ENCODE measurements at regions not wholly inside any gene's neighbourhood (a gene's known extent, or its start where the extent isn't known, plus 50 kb on each side); places are given as distances from the start of the nearest gene placed in this dataset.
"Not testable (repeated sequence)": the region's sequence is repeated elsewhere in the genome, so short reads cannot be mapped to it uniquely, and the experiment has no call there.

- not testable (repeated sequence) for DNase-seq
These were observed 129.8 kb upstream of the CADM1 start for GRCh38 chr11:115633977-115634376.

- DNase-seq, result no peak
These were observed 127.8 kb upstream of the CADM1 start for GRCh38 chr11:115632061-115632460.

DNA sequence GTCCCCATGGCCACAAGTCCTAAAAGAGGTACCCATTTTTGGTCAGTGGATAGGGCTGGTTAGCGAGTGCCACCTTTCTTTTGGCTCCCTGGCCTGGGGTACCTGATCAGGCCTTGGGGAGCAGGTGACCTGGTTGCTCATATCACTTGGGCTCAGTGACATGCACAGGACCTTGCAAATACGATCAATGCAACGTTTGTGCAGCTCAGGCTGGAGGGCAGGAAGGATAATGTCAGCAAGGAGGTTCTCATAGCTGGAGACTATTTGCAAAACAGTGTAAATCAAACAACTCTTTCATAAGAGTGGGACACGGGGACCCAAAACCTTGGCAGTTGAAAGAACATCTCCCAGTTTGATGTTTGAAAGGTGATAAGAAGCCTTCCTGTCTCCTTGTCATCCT is 127.4 kb upstream of the CADM1 start:
- no peak for DNase-seq

- DNase-seq, result no peak
These were observed 126.0 kb upstream of the CADM1 start for GRCh38 chr11:115630214-115630613.

GRCh38 chr11:115629456-115630015 is 125.3 kb upstream of the CADM1 start:
- no peak for DNase-seq

DNA sequence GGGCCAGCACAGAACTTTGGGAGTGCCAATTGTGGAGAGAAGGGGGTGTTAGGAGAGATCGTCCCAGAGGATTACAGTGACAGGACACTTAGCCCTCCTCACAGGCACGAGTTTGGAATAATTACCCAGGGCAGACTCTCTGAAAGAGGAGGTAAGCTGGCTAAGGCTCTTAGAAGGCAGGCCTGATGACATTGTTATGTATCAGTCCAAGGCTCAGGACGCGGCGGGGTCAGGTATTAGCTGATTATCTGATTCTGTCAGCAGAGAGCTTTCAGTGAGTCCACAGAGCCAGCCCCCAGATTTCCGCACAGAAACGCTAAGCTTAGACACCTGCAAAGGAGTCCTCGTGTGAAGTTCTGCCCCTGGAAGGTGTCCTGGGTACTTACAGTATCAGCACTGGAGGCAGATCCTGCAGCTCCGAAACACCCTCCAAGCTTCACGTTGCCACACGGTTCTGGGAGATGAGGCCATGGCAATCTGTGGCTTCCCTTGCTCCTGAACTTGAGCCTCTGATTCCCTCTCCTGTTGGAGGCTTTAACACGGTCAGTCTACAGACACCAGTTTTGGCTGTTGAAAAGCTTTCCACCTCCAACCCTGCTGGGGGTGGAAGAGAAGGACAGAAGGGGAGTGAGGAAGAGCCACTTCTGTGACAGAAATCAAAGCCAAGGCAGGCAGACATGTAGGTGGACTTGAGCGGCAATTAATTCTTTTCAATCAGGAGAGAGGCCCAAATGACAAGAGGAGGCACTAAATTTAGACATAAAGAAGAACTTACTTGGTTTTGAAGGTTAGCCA is 123.6 kb upstream of the CADM1 start:
- no peak for DNase-seq

GRCh38 chr11:115627071-115627470 is 122.9 kb upstream of the CADM1 start:
- DNase-seq, result no peak

DNA sequence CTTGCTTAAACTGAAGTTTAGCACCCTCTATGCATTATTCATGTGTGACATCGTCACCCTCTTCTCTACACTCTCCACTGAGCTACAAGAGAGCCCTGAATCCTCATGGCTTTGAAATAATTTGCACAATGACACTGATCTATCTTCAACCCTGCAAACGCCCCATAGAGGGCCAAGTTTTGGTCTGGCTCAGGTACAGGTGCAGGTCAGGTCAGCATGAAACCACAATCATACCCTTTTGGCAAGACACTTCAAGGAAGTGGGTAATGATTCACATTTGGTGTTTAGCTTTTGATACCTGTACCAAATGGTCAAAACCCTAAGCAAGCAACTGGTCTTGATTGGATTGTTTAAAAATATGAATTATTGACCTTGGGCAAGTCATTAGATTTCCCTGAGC is 122.2 kb upstream of the CADM1 start:
- DNase-seq, result no peak

GRCh38 chr11:115625502-115625901 is 121.3 kb upstream of the CADM1 start:
- DNase-seq, result no peak

- DNase-seq, result no peak
These were observed 119.8 kb upstream of the CADM1 start for GRCh38 chr11:115624065-115624464.

- DNase-seq, result no peak
These were observed 118.8 kb upstream of the CADM1 start for GRCh38 chr11:115623021-115623451.

- no peak for DNase-seq
These were observed 114.2 kb upstream of the CADM1 start for GRCh38 chr11:115618428-115618827.

GRCh38 chr11:115617767-115618166 is 113.6 kb upstream of the CADM1 start:
- DNase-seq, result no peak

DNA sequence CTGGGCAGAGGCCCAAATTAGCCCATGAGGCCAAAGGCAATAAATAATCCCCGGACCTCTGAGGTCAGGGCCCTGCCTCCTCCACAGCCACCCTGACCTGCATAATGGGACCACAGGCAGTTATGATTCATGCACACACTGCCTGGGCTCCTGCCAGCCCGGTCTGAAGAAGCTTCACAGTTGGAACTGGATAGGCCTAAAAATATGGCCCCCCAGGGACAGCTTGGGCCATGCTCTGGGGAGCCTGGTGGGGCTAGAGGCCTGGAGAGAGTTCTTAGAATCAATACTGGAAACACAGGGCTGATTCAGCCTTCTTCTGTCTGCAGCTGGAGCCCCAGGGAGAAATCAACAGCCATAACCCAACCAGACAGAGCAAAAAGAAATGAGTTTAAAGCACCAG is 112.8 kb upstream of the CADM1 start:
- no peak for DNase-seq

GRCh38 chr11:115613986-115614632 is 109.9 kb upstream of the CADM1 start:
- DNase-seq, result no peak

DNA sequence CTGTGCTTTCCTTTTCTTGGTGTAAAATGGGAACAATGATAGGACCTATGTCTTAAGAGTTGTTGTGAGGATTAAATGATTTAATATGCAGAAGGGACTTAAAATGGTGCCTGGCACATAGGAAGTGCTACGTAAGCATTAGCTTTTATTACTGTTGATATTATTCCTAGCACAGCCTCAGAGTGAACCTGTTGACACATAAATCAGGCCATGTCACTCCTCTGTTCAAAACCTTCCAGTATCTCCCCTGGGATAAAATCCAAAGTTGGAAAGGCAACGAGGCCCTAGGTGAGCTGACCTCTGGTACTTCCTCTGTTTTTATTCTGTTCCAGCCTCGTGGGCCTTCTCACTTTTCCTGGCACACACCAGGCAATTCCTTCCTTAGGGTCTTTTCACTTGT is 108.8 kb upstream of the CADM1 start:
- no peak for DNase-seq

DNA sequence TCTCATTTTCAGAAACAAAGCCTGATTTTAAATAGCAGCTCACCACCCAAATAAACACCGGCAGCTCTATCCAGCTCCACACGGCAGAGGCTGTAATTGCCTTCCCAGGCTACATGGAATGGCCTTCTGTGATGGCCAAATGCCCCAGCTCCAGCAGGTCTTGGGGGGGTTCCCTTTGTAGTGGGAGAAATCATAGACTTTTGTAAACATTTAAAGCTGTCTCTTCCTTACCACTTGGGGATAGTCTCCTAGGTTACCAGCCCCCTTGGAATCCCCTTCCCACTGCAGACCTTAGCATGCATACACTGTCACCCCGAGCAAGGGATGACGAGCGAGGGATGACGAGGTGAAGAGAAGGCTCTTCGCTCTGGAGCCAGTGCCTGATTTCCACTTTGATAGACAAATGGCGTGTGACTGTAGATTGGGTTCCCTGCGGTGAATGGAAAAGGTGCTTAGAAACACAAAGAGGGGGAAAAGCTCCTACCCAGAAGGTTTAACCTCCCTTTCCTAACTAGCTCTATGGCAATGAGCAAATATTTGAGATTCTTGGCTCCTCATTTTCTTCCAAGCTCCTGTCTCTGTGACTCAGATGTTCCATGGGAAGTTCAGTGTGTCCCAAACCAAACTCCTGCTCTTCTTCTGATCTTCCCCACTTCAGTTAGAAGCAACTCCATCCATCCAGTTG is 108.0 kb upstream of the CADM1 start:
- DNase-seq, result no peak

DNA sequence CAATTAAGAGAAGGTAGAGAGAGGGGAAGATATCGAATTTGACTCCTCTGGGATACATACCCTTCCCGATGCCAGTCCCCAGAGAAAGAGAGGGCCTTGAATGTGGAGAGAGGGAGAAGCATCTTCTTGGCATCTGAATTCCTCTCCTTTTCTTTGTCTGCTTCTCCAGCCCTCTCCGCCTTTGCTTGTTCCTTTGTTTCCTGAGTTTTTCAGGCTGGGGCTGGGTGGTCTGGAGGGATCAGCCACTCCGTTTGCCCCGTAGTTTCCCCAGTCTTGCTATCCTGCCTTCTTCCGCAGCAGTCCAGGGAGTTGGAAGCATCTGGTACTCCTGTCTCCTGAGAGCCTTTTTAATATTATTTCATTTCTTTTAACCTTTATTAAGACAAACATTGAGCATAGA is 107.1 kb upstream of the CADM1 start:
- DNase-seq, result no peak

DNA sequence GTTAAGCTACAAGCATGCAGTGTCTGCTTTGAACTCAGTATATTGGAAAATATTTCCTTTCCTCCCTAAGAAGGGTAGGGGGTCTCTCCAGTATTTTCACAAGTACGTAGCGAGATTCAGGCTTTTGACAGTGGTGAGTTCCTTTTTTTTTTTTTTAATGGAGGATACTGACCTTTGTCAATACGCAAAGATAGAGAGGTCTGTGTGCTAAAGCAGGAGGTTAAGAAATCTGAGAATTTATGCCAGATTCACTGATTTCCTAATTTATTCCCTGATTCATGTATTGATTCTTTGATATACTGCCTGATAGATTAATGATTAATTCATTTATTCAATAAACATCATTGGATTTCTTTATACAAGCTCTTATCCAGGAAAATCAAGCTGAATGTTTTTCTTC is 106.7 kb upstream of the CADM1 start:
- DNase-seq, result no peak

DNA sequence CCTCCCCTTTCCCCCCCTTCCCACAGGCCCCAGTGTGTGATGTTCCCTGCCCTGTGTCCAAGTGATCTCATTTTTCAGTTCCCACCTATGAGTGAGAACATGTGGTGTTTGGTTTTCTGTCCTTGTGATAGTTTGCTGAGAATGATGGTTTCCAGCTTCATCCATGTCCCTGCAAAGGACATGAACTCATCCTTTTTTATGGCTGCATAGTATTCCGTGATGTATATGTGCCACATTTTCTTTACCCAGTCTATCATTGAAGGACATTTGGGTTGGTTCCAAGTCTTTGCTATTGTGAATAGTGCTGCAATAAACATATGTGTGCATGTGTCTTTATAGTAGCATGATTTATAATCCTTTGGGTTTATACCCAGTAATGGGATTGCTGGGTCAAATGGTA is 106.0 kb upstream of the CADM1 start:
- not testable (repeated sequence) for DNase-seq

DNA sequence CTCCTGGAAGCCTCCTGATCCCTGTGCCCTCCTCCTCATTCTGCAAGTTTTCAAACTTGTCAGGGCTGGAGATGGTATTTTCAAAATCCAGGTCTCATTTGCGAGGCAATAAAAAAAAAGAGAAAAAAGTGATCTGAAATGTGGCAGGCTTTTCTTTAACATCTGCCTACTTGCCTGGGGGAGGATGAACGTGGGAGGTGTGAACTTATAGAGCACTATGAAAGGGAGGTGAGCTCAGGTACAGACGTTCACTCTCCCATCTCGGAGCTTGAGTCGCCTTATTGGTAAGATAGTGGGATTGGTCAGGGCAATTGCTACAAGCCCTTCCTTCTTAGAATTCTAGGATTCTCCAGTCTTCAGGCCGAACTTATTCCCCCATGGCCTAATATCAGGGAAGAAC is 104.8 kb upstream of the CADM1 start:
- DNase-seq, result no peak

DNA sequence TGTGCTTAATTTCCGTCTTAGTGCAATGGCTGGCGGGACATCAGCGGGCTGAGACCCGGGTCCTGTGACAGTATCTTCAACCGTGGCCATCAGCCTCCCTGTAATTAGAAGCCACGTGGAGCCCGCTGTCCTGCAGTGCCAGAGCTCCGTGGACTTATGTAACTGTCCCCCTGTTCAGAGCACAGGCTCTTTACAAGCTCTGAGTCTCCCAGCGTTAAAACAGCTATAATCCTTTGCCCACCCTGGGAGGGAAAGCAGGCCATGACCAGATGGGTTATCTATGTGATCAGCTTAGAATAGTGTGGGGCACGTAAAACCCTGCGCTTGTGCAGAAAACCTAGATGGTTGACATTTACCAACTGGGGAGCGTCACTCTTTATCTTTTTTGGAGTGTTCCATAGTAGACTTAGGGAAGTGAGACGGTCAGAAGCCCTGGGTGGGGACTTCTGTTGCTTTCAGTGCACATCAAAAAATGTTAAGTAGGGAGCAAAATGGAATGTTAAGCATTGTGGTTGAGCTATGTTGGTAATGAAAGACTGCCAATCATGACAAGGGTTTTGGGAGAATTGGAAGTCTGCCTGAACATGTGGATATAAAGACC is 103.5 kb upstream of the CADM1 start:
- DNase-seq, result no peak

GRCh38 chr11:115606498-115607220 is 102.4 kb upstream of the CADM1 start:
- DNase-seq, result no peak

Data from hematopoietic multipotent progenitor cell treated with erythropoietin and hydrocortisone succinate and interleukin-3 and kit ligand, for 6 days (in vitro differentiated cells).